ENCODE measurements at regions not wholly inside any gene's neighbourhood (a gene's known extent, or its start where the extent isn't known, plus 50 kb on each side); places are given as distances from the start of the nearest gene placed in this dataset.

DNA sequence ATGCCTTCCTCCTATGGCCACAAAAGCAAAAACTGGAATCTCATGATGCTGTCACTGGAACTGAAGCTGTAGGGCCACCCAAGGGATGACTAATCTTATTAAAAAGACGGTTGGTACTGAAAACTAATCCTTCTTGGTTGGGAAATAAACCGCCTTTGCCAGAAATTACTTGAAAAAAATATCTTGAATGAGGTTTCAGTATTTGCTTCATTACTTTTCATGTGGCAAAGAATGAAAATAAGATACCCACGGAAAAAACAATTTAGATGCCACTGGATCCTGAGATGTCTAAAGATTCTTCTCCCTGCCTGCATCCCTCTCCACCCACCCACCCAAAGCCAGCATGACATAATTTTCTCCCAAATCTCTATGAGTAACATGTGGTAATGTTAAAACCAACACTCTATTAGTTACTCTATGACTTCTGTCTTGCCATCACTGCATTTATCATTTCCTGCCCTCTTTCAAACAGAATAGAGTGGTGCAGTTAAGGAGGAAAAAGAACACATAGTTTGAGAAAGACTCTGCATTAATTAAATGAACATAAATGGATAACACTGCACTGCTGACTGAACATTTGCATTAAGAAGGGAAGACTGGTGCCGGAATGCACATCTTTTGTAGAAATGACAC, 111.8 kb upstream of the DPH6 start:
- DNase-seq (ENCODE audit: low read depth in 2 of 2), result peak; percentile 7 to 38

DNA sequence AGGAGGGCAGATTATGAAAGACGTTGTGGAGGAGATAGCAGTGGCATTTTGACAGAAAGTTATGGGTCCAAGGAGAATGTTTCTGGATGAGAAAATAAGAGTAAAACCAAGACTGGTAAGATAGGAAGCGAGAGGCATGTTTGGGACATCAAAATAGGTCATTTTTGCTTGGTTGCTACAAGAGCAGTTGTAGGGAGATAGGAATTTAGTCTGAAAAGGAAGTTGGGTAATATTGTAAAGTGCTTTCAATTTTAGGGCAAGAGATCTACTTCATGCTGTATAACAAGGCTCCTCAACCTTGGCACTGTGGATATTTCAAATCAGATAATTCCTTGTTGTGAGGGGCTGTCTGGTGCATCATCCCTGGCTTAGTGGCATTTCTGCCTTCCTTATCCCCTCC, 118.0 kb upstream of the DPH6 start:
- DNase-seq (ENCODE audit: low read depth in 2 of 2), result no peak

DNA sequence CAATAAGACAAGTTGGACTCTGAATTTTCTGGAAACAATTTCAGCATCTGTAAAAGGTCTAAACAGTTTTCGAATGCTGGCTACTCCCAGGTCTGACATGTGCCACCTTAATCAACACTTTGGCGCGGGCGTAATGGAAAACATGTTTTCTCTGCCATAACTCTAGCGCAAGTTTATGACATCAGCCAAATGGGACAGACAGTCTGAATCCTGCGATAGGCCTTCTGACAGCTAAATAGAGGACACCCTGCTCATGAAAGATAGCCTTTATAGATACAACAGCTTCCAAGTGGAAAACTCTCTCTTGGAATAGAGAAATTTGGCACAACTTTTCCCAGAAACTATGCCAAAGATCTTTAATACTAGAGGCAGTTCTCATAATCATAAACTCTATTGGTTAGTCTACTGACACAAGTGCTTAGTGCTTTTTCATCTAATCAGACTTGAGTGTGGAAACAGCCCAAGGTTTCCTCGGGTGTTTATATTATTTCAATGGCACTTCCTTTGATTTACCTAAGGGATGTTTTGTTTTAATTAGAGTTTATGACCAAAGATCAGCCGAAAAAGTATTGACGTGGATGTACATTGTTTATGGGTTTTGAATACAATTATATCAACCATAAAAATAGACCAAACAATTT, 120.1 kb upstream of the DPH6 start:
- DNase-seq (ENCODE audit: low read depth in 2 of 2), result no peak

DNA sequence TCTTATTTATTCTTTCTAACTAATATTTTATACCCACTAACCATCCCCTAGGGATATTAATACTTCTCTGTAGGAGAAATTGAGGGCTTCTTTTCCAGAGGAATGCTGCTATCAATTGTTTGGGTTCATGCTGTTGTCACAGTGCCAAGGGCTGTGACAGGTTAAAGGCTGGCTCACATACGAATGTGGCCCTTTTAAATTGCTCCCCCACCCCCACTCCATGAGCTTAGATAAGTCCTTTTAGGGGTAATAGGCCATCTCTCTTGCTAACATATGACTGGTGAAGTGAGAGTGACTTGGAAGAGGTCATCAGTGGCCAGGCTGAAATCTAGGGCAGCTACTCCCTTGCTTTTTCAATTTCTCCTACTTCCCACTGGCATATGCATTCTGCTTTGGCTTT, 121.9 kb upstream of the DPH6 start:
- no peak for DNase-seq (ENCODE audit: low read depth in 2 of 2)

DNA sequence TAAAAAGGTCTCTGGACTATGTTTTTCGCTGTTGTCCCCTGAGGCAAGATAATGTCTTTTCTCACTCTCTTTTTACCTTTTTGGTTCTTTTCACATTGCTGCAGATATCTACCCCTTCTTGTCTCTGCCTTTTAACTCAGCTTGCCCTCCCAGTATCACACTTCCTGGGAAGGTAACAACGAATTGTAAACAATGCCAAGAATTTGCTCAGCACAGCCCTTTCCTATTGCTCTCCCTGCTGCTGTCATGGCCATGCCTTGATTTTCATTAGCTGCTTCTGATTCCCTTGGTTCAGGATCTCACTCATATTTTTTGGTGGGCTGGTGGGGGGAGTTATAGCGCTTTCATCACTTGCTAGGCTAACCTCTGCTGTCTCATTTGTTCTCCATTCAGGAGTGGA, 123.1 kb upstream of the DPH6 start:
- no peak for DNase-seq (ENCODE audit: low read depth in 2 of 2)

DNA sequence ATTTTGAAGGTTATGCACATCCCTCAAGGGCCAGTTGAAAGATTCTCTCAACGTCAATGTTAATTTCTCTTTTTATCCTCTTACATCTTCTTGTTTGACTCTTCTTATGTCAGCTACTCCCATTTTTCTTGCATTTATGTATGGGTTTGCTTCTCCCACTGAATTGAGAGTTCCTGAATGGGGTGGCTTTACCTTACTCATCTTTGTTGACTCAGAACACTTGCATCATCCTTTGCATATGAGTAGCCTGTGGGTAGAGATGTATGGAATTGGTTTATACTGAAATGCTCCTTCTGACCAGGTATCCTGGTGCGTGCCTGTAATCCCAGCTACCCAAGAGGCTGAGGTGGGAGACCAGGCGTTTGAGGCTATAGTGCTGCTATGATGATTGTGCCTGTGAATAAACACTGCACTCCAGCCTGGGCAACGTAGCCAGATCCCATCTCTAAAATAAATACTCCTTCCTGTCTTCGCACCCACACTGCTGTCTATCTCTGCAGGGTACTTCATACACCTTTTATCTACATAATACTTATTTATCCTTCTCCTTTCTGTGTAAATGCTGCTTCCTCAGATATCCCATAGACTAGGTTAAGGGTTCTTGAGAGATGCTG, 123.6 kb upstream of the DPH6 start:
- no peak for DNase-seq (ENCODE audit: low read depth in 2 of 2)

DNA sequence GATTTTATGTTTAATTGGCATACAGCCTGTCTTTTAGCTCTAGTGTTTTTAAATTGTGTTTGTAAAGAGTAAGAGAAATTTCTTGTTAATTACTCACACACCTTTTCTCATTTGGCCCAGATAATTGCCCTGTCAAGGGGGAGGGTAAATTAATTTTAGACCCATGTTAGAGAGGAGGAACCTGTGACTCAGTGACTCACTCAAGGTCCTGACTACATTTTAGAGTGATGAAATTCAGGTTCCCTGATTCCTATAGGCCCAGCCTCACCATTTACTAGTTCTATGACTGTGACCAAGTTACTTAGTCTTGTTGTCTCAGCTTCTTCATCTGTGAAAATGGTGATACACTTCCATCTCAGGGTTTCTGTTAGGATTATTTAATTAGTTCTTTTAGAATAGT, 125.2 kb upstream of the DPH6 start:
- no peak for DNase-seq (ENCODE audit: low read depth in 2 of 2)

DNA sequence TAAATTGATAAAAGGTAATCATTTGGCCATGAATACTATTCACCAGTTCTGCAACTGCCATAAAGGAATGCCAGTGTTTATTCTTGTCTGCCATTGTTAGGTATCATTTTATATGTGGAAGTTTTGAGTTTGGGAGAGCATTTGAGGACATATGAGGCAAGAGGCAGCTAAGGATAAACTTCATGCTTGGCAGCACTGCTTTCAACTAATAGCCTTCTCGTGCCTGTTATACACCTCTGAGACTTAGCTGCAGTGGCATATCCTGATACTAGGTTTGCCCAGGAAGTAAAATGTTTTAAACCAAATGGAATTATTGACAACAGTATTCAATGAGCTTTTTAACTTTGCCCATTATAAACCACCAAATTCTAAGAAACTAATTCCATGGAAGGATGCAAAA, 126.0 kb upstream of the DPH6 start:
- no peak for DNase-seq (ENCODE audit: low read depth in 2 of 2)

DNA sequence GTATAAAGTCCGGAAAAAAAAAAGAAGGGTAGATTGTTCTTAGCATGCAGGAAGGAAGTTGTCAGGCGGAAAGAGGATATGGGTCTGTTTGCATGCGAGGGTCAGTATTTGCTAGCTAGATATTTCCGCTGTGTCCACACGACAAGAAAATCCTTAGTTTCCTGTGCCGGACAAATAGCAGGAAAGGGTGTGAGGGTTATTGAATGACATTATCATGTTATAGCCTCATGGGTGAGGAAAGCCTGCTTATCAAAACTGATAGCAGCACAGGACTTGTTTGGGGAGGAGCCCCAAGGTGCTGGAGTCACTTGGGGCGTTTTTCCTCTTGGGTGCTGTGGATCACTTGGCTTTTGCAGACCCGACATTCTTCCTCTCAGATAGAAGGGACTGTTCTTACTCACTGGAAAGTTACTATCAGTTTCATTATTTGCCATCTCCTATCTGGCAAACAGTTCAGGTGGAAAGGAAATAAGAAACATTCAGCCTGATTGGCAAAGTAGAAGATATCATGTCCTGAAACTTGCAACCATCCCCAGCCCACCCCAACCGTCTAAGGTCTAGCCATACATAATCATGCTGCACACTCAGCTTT, 127.2 kb upstream of the DPH6 start:
- no peak for DNase-seq (ENCODE audit: low read depth in 2 of 2)

DNA sequence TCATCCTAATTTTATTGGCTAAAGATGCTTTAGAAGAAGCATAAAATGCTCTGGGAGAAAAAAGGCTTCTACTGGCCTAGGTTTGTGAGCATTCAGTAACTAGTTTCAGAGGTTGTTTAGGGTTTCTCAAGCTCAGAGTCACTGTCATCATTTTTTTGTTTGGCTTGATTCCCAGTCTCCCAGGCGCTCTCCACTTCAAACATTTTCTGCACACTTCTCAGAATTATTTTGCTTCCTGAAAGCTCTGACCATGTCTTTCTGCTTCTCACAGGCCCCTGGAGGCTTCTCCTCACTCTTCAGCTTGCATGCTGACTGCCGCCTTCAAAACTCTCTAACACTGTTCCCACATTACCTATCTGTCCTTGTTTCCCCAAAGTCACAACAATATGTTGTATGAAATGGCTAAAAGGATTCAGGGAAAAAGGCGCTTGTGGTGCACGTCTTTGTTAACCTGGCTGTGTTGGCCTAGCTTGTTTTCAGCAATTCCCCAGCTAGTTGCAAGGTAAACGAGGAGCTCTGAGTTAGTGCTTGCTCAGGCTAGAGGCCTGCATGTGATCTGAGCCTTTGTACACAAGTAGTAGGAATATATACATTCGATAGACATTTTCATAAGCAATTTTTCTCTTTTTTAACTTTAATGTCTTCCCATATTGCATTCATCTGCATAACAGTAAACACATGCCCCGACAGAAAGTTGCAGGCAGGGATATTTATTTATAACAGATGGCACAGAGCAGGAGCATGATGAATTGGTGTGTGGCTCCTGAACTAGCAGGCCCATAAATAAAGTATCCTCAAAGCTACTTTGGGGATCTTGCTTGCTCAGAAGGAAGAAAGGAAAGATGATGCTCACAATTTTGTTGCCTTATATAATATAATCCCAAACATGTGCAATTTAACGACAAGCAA, 129.2 kb upstream of the DPH6 start:
- DNase-seq (ENCODE audit: low read depth in 2 of 2), result peak; percentile 72 to 76

DNA sequence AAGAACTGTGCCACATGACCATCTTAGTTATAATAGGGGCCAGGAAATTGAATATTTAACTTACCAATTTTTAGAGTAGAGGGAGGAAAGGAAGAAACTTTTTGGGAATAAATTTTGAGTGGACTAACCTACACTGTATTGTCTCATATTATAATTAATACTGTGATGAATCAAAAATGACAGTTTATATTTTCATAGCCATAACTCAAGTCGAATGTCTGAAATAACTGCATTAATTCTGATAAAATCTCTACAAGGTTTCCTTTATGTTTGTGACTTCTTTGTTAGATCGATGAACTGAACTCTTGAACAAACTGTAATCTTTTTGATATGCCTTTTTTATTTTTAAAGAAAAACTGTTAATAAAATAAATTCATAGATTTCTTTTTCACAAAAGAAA, 132.8 kb upstream of the DPH6 start:
- DNase-seq (ENCODE audit: low read depth in 2 of 2), result no peak

DNA sequence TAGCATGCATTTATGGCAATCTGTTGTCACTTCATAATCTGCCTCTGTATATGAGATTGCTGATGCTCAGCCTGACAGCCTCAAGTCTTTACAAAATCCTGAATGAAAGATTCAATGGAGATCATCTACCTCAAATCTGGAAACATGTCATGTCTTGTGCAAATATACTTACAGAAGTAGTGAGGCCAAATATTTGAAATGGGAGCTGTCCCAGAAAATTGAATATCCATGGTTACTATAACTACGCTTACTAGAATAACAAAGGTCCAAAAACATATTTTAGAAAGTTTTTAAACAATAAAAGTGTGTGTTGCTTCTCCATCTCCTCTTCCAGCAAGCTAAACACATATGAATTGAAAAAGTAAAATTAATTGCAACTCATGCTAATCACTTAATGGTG, 133.2 kb upstream of the DPH6 start:
- no peak for DNase-seq (ENCODE audit: low read depth in 2 of 2)

DNA sequence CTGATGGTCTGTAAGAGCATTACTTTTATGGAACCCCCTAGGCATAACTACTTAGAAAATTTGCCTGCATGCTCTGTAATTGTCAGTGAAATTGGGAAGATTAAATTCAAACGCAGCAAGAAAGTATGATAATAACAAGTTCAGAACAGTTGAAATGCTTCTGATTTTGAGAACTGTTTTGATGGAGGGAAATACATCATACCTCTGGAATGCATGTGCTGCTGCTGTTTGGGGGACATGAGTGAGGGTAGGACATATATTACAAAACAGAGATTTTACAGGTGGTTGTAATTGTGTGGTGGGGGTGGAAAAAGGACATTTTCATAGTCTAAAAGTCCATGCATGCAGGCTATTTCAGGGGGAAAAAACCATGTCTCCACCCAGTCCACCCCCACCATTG, 135.0 kb upstream of the DPH6 start:
- no peak for DNase-seq (ENCODE audit: low read depth in 2 of 2)

DNA sequence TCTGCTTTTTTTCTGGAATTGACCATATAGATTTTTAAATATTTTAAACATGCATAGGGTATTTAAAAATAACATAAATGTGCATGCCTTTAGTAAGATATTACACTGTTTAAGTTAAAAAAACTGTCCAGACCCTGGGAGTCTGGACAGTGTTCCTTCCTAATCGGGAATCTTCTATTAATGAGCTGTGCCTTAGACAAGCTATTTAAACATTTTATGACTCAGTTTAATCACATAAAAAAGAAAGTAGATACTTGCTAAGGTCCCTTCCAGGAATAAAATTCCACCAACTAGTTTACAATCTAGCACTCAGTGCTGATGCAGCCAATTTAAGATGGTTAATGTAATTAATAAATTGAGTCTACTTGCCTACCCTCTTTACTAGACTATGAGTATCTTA, 140.4 kb upstream of the DPH6 start:
- no peak for DNase-seq (ENCODE audit: low read depth in 2 of 2)

DNA sequence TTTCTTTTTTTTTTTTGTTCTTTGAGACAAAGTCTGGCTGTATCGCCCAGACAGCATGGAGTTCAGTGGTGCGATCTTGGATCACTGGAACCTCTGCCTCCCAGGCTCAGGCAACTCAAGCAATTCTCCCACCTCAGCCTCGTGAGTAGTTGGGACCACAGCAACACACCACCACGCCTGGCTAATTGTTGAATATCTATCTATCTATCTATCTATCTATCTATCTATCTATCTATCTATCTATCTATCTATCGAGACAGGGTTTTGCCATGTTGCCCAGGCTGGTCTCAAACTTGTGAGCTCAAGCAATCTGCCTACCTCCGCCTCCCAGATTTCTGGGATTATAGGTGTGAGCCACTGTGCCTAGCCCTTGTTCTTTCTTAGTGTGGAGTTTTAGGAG, 143.3 kb upstream of the DPH6 start:
- DNase-seq (ENCODE audit: low read depth in 2 of 2), result no peak

DNA sequence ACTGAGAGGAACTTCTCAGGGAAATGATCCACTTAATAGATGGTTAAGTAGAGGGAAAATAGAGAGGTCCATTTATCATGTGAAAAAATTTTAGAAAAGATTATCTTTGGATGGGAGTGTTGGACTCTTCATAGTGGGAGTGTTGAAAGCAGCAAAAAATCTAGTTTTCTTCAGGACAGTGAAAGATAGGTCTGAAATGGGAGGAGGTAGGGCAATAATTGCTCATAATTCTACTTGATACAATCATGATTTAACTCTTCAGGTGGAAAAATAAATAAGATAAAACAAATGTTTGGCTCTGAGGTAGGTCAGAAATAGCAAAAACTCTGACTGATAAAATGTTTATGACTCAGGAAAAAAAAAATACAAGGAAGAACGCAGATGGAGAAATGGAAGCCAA, 144.1 kb upstream of the DPH6 start:
- DNase-seq (ENCODE audit: low read depth in 2 of 2), result no peak

DNA sequence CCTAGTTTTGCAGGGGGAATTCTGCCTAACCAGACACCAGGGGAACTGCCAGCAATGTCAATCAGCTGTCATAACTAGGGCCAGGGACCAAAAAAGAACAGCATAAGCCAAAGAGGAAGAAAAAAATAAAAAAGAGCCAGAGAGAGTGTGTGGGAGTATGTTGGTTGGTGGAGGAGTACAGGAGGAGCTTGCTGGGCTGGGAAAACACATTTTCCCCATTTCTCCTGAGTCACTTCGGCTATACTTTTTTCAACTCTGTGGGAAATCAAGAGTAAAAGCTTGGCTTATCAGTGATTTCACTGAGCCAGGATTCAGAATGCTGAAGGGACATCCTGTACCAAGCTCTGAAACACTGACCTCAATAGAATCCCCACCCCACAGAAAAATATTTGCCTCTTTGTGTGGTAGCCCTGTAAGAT, 144.7 kb upstream of the DPH6 start:
- no peak for DNase-seq (ENCODE audit: low read depth in 2 of 2)

DNA sequence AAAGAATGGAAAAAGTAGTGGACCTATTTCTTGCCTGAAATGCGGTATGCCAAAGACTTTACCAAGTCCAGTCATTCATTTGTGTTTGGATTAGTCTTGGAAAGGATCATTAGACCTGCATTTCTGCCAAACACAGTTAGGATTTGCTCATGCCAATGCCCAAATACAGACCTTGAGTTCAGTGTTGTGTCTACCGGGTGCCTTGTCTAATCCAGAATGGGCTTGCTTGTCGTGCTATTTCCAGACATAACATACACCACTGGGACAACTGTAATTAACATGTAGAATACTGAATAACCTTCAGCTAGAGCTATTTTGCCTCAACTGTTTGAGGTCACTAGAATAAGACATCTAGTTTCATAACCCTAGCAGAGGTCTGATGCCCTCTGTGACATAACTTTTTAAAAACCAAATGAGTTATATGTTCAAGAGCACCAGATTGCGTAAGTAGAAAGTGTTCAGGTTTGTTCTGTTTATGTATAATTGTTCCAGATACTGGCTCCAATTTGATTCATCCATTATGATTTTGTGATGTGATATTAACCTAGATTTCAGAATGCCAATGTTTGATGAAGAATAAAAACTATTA, 145.3 kb upstream of the DPH6 start:
- no peak for DNase-seq (ENCODE audit: low read depth in 2 of 2)

DNA sequence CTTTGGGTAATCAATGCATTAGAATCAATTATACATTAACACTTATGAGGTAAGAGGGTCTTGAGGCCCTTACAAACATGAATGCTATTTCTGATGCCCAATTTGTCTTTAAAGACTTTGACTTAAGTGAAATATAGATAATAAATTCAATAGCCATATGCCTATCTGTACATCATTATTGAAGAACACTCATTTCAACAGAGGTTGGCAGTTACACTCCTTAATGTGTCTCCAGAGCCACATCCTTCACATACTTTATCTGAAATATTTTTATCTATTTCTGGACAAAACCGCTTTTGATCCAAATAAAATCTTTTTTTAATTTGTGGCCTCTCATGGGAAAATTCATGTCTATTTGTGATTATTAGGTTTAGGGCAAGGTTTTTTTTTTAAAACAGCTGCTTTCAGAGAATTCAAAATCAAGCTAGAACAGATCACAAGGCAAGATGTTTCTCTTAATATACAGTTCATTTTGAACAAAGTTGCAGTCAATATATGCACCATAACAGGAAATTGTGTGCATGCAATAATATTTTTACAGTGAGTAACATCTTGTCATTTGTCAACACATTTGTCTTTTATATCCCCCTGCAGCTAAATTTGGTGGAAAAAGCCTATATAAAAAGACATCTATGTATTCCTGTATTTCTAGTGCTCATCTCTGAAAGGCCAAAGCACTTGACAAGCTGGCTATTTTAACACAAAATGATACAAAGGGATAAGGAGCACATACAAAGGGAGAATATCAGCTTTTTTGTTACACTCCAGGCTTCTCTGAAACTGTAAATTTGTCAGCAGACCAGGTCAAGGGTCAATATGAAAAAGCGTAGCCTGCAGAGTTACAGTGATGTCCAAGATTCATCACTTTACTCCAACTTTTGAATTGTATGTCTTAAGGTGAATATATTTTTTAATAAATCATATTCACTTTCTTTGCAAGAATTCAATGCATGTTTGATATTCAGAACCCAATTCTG, 146.2 kb upstream of the DPH6 start:
- peak in 1 of 2 experiments; percentile 55 for DNase-seq (ENCODE audit: low read depth in 2 of 2)

DNA sequence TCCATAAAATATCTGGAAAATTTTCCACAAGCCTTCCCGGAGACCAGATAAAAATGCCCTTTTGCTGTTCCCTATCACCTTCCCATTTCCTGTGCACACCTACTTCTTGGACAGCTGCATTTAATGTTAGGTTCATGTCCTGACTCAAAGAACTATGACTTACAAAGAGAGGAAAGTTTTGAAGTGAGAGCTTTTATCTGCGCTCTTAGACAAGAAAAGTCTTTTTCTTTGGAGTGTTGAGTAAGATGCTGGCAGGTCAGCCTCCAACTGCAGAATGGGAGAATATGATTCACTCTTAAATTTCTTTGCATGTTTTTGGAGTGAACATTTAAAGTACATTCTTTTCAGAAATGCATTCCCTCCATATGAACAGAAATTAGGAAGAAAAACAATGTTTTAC, 147.3 kb upstream of the DPH6 start:
- DNase-seq (ENCODE audit: low read depth in 2 of 2), result no peak

DNA sequence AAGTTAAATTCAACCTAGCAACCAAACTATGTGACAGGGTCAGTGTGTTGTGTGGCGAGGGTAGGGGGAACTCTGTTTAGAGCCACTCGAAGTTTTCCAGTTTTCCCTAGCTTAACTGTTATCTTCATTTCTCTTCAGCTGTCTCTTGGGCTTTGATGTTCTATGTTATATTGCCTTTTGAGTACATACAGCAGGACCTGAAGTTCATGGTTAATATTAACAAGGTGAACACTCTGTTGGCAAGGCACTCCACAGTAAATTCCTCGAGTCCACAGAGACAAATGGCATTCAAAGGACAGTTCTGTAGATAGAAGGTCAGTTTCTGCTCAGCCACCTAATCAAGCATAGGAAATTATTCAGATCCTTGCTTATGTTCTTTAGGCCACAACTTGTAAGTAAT, 147.9 kb upstream of the DPH6 start:
- DNase-seq (ENCODE audit: low read depth in 2 of 2), result no peak

Data from fibroblast of skin of left quadriceps (primary cell).